Endothelial cell of umbilical vein (primary cell): ENCODE measurements at regions not wholly inside any gene's neighbourhood (a gene's known extent, or its start where the extent isn't known, plus 50 kb on each side); places are given as distances from the start of the nearest gene placed in this dataset.

Experiments
- BruUV-seq: library from RNA; stranded (reverse); fragments of 400-500 nt; replicated peaks from 2 replicates; lab custom pipeline; 2021; lab: Mats Ljungman, UMichigan
- CTCF ChIA-PET: fragments of 300-600, 350-600 bp; sonication (Branson Sonifier 250); formaldehyde crosslinking; loops from one replicate; lab custom pipeline; 2021; ENCODE audit warnings: antibody characterized with exemption, inconsistent platforms; lab: Charles Lee
- POLR2A ChIA-PET: fragments of 300-600, 350-600 bp; sonication (Branson Sonifier 250); formaldehyde crosslinking; loops from one replicate; lab custom pipeline; 2021; ENCODE audit warnings: antibody characterized with exemption, inconsistent platforms; lab: Charles Lee
- DNase-seq: peaks from one replicate; pipeline ENCODE4 v3.0.0-alpha.2; 2011; ENCODE audit warnings: low read depth, low spot score
- FAIRE-seq: peaks from 2 replicates; lab custom pipeline; 2011; peaks lifted over from hg19 to GRCh38; lab: Jason Lieb, UNC
- H2AFZ ChIP-seq: 2 replicates; pipeline ENCODE4 v1.6.0; 2012; ENCODE audit warnings: low read depth, low read length, control low read depth, inconsistent platforms
- H3K27ac ChIP-seq: 2 replicates; pipeline ENCODE4 v1.5.1; 2011; ENCODE audit warnings: low read depth, mild to moderate bottlenecking, control low read depth, low read length, moderate library complexity; ENCODE audit not compliant: insufficient read depth
- H3K27me3 ChIP-seq, 2 experiments: 2 replicates each; pipeline versions ENCODE4 v1.6.0 to v1.6.1; 2011; ENCODE audit warnings: low read length in 2 of 2, mixed read lengths in 1 of 2; ENCODE audit not compliant: control insufficient read depth in 2 of 2, insufficient read depth in 2 of 2
- H3K36me3 ChIP-seq, 2 experiments: 2 replicates in 1 of 2; 3 replicates in 1 of 2; pipeline ENCODE4 v1.5.1; 2011; ENCODE audit warnings: low read length in 2 of 2, mild to moderate bottlenecking in 1 of 2, moderate library complexity in 1 of 2; ENCODE audit not compliant: control insufficient read depth in 2 of 2, insufficient read depth in 2 of 2; ENCODE audit errors: extremely low read depth in 1 of 2
- H3K4me1 ChIP-seq: 3 replicates; pipeline ENCODE4 v1.5.1; 2011; ENCODE audit warnings: mild to moderate bottlenecking, low read length; ENCODE audit not compliant: control insufficient read depth, insufficient read depth; ENCODE audit errors: extremely low read depth
- H3K4me2 ChIP-seq: 2 replicates; pipeline ENCODE4 v1.6.1; 2011; ENCODE audit warnings: low read length, control low read depth, mixed read lengths; ENCODE audit not compliant: insufficient read depth
- H3K4me3 ChIP-seq, 3 experiments: fragments of 200-600 bp in 1 of 3; sonication (generic), shearing (Covaris generic) in 1 of 3; replicated peaks in 1 of 3; 2 replicates each; pipeline ENCODE4 v1.5.1; 2011 to 2016; ENCODE audit warnings: control low read depth in 3 of 3, low read length in 3 of 3, mild to moderate bottlenecking in 2 of 3, inconsistent platforms in 1 of 3, low read depth in 1 of 3, moderate library complexity in 1 of 3; ENCODE audit not compliant: insufficient read depth in 1 of 3
- H3K79me2 ChIP-seq: 2 replicates; pipeline ENCODE4 v1.6.0; 2012; ENCODE audit warnings: low read length, inconsistent platforms; ENCODE audit not compliant: control insufficient read depth, insufficient read depth
- H3K9ac ChIP-seq: replicated peaks from 2 replicates; pipeline ENCODE3; 2011; ENCODE audit warnings: low read length, control low read depth; ENCODE audit not compliant: insufficient read depth; ENCODE audit errors: extremely low read depth
- H3K9me1 ChIP-seq: replicated peaks from 3 replicates; pipeline ENCODE4 v1.6.0; 2011; ENCODE audit warnings: mild to moderate bottlenecking, low read length; ENCODE audit not compliant: control insufficient read depth, insufficient read depth; ENCODE audit errors: extremely low read depth
- H3K9me3 ChIP-seq: replicated peaks from 2 replicates; pipeline ENCODE4 v1.5.1; 2012; ENCODE audit warnings: low read length, inconsistent platforms; ENCODE audit not compliant: control insufficient read depth, insufficient read depth
- H4K20me1 ChIP-seq: replicated peaks from 2 replicates; pipeline ENCODE3; 2011; ENCODE audit warnings: mild to moderate bottlenecking, low read length; ENCODE audit not compliant: control insufficient read depth, insufficient read depth; ENCODE audit errors: extremely low read depth
- EZH2 ChIP-seq: IDR thresholded peaks from 2 replicates; pipeline ENCODE4 v1.6.1; 2012; ENCODE audit warnings: borderline replicate concordance, low read depth, mild to moderate bottlenecking, moderate library complexity, low read length, inconsistent platforms; ENCODE audit not compliant: severe bottlenecking
- FOS ChIP-seq: IDR thresholded peaks from 2 replicates; pipeline ENCODE4 v1.6.1; 2011; ENCODE audit warnings: mild to moderate bottlenecking, low read length, moderate library complexity, borderline replicate concordance; ENCODE audit not compliant: insufficient read depth
- GATA2 ChIP-seq: IDR thresholded peaks from 2 replicates; pipeline ENCODE4 v1.7.0; 2011; ENCODE audit warnings: low read depth, mild to moderate bottlenecking, moderate library complexity, mixed read lengths, low read length; ENCODE audit not compliant: insufficient read length, insufficient read depth
- JUN ChIP-seq: IDR thresholded peaks from 2 replicates; pipeline ENCODE4 v1.6.1; 2011; ENCODE audit warnings: borderline replicate concordance, low read depth; ENCODE audit not compliant: insufficient read length, insufficient read depth
- MYC ChIP-seq: IDR thresholded peaks from one replicate; pipeline ENCODE4 v1.6.1; 2011; ENCODE audit warnings: mild to moderate bottlenecking, low read depth, low read length
- POLR2A ChIP-seq: IDR thresholded peaks from 2 replicates; pipeline ENCODE4 v1.6.1; 2012; ENCODE audit warnings: low read depth, mild to moderate bottlenecking, control low read depth, low read length
- POLR2AphosphoS5 ChIP-seq: IDR thresholded peaks from 2 replicates; pipeline ENCODE4 v1.6.1; 2012; ENCODE audit warnings: low read depth, mild to moderate bottlenecking, control low read depth, low read length, moderate library complexity; ENCODE audit not compliant: insufficient read depth
- dilution Hi-C: fragments of 300-500 bp; cut with MboI; formaldehyde crosslinking; loops from one replicate; pipeline ENCODE4 v1.15.0; 2019; ENCODE audit warnings: low sequenced_read_pairs; ENCODE audit not compliant: extremely low pct_ligation_motif_present
- intact Hi-C: fragments of 100-400 bp; cut with micrococcal nuclease; formaldehyde crosslinking; loops from one replicate; pipeline ENCODE4 v1.10.0; 2022
- TF ChIP-seq, protein P1 (sequence below): IDR thresholded peaks from 2 replicates; pipeline ENCODE4 v1.6.1; 2011; ENCODE audit not compliant: insufficient read depth, insufficient read length
- TF ChIP-seq, protein P2 (sequence below), 2 donors: IDR thresholded peaks; 1 replicate in 1 of 2; 2 replicates in 1 of 2; pipeline ENCODE4 v1.5.1; 2011; ENCODE audit warnings: low read length in 2 of 2, mild to moderate bottlenecking in 2 of 2, moderate library complexity in 2 of 2, control low read depth in 1 of 2, inconsistent platforms in 1 of 2, low read depth in 1 of 2; ENCODE audit not compliant: insufficient read depth in 1 of 2; ENCODE audit errors: extremely low read depth in 1 of 2

DNA sequence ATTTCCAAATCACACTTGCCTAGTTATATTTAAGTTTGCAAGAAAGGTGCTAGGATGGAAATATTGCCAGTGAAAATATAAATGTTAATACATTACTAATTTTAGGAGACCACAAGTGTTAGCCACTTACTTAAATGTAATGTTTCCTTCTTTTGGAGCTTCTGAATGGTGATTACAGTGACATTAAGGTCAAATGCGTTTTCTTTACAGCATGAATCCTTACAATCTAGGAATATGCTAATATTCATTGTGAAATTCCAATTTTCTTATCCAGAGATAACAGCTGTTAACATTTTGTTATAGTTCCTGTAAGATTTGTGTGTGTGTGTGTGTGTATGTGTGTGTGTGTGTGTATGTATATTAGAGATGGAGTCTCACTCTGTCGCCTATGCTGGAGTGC is 70.2 kb upstream of the NUDT6 start:
- CTCF ChIA-PET = no interaction called here
- TF ChIP-seq, protein P1, sequence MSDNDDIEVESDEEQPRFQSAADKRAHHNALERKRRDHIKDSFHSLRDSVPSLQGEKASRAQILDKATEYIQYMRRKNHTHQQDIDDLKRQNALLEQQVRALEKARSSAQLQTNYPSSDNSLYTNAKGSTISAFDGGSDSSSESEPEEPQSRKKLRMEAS = no peak
- TF ChIP-seq POLR2AphosphoS5 (no peak), FOS (no peak), MYC (no peak), GATA2 (no peak), EZH2 (no peak), POLR2A (no peak), JUN (no peak)
- TF ChIP-seq, protein P2, sequence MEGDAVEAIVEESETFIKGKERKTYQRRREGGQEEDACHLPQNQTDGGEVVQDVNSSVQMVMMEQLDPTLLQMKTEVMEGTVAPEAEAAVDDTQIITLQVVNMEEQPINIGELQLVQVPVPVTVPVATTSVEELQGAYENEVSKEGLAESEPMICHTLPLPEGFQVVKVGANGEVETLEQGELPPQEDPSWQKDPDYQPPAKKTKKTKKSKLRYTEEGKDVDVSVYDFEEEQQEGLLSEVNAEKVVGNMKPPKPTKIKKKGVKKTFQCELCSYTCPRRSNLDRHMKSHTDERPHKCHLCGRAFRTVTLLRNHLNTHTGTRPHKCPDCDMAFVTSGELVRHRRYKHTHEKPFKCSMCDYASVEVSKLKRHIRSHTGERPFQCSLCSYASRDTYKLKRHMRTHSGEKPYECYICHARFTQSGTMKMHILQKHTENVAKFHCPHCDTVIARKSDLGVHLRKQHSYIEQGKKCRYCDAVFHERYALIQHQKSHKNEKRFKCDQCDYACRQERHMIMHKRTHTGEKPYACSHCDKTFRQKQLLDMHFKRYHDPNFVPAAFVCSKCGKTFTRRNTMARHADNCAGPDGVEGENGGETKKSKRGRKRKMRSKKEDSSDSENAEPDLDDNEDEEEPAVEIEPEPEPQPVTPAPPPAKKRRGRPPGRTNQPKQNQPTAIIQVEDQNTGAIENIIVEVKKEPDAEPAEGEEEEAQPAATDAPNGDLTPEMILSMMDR (IDR thresholded peaks at IDR 0.05; ENCODE audit: extremely low read depth in 1 of 2, insufficient read depth in 1 of 2, low read depth in 1 of 2, low read length in 2 of 2) = no peak
- H3K9me1 ChIP-seq = no peaks in the 10 kb centered on the region
- H3K9ac ChIP-seq = no peak overlapping the region
- H3K4me3 ChIP-seq = no peak overlapping the region
- H3K27ac ChIP-seq = no peak overlapping the region
- DNase-seq (no peak), FAIRE-seq (no peak)
- dilution Hi-C loops (no loop called here), intact Hi-C loops (no loop called here)
- H3K9me3 ChIP-seq = no peaks in the 10 kb centered on the region
- H2AFZ ChIP-seq = no peak overlapping the region
- no peaks in the 10 kb centered on the region for H3K4me1 ChIP-seq
- no peaks in the 10 kb centered on the region for H3K79me2 ChIP-seq
- no peaks in the 10 kb centered on the region for H4K20me1 ChIP-seq
- POLR2A ChIA-PET = no interaction called here
- H3K4me2 ChIP-seq = no peak overlapping the region
- no peaks in the 10 kb centered on the region for H3K27me3 ChIP-seq
- BruUV-seq = no TSS peak
- H3K36me3 ChIP-seq = no peaks in the 10 kb centered on the region
